NCI-H446 (cell line): ENCODE measurements at regions not wholly inside any gene's neighbourhood (a gene's known extent, or its start where the extent isn't known, plus 50 kb on each side); places are given as distances from the start of the nearest gene placed in this dataset.

Experiments used
- DNase-seq, 2 experiments: peaks; one replicate each; lab custom pipeline; 2025; lab: John Stamatoyannopoulos, UW

DNA sequence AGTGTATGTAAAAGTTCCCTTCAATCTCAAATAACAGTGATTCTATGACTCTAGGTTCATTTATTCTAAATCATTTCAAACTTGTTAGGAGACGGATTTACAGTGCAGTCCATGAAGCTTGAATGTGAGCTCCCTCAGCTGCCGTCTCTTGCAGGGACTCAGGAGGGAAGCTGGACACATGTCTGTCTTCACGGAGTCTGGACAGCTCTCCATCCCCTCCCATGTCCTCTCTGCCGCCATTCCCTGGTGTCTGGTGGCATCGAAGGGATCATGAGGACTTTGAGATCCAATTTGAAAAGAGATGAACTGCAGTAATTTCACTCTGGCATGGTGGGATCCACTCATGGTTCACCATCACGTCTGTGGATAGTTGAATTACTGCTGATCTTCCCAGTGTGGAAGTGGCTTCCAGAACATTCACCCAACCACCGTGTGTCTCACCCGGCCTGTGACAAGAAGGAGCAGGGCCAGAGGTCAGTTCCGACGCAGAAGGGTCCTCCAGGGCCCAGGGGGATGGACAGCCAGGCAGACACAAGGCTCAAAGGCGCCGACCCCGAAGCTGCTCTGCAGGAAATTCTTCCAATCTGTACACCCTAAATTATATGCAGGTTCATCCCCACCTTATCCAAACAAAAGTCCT, 370.1 kb downstream of the THBS2 start:
- DNase-seq, result no peak

DNA sequence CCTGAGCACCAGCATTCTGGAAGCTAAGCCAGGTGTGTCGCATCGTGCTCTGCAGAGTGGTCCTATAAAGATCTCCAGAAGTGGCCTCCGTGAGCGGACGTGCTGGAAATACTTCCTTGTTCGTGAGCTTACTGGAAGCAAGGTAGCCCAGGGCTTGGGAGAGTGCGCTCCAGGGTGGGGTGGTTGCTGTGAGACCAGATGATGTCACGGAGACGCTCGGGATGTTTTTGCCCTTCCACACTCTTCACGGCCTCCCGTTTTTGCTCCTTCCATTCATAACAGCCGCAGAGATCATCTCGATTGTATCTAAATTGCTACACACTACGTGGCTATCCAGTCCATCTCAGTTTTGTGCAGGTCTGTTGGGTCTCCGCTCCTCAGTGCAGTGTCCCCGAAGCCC, 373.4 kb downstream of the THBS2 start:
- no peak for DNase-seq

DNA sequence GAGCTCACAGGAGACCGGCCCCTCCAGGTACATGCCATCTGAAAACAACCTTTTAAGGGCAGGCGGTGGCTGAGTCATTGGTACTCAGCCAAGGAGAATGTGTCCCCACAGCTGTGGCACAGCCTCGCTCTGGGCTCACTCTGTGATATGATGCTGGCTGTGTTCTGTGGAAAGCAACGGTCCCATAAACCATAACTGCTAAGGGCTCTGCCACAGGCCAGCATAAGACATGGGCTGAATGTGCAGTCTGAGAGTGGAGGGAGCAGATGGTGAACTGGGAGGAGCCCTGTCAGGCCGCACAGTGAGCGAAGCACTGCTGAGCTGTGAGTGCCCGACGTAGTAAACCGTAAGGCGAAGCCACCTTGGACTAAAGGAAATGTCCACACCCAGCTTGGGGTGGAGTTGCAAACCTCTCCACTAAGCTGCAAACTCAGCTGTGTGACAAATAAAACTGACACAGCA, 375.8 kb downstream of the THBS2 start:
- no peak for DNase-seq

DNA sequence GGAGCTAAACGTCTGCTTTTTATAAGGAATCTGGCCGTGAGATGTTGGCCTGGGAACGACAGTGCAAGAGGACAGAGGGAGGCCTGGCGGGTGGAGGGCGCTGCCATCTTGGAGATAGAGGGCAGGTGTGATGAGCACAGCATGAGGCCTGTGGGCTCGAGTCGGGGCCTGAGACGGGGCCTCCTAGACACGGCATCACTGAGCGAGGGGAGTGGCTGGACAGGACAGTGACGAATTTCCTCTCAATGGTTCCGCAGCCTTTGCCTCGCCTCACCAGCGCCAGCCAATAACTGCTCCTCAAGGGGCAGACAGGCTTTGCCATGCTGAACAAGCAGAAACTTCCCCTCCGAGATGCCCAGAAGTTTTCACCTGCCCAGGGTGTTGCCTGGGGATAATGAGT, 376.7 kb downstream of the THBS2 start:
- DNase-seq, result no peak

DNA sequence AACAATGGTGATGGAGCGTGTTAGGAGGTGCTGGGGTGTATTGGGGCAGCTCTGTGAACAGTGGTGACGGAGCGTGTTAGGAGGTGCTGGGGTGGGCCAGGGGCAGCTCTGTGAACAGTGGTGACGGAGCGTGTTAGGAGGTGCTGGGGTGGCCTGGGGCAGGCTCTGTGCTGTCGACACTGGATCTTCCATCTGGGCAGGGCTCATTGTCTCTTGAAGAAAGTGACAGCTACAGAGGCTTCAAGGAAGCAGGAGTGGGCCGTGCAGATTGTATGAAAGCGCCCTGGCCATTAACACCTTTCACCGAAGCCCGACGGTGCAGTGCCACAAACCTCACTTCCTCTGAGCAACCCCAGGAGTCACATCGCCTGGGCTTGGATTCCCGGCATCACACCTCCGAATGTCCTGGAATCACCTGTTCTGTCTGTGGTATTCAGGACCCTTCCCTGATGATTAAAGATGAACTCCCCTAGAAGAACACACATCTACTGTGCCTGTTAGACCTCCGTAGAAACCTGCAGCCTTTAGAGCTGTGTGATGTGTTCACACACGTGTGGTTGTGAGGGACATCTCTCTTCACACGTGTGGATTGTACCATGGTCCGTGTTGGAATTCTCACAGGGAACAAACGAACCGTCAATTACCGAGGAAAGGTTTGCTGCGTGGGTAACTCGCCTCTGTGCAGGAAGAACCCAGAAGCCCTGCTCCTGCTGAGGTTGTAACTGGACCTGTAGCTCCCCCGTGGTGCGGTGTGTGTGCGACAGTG, 377.7 kb downstream of the THBS2 start:
- no peak for DNase-seq

DNA sequence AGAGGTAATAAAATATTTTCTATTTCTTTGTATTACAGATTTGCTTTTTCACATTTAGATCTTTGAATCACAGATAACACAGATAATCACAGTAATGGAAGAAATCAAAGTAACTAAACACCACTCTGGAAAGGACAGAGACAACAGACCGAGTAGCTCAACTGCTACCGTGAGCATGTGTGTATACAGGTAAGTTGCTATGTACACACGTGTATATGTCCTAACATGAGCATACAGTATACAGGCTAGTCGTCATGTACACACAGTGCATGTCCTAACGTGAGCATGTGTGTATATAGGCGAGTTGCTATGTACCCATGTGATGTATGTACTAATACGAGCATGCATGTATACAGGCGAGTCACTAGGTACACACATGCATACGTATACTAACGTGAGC, 379.0 kb downstream of the THBS2 start:
- no peak for DNase-seq

DNA sequence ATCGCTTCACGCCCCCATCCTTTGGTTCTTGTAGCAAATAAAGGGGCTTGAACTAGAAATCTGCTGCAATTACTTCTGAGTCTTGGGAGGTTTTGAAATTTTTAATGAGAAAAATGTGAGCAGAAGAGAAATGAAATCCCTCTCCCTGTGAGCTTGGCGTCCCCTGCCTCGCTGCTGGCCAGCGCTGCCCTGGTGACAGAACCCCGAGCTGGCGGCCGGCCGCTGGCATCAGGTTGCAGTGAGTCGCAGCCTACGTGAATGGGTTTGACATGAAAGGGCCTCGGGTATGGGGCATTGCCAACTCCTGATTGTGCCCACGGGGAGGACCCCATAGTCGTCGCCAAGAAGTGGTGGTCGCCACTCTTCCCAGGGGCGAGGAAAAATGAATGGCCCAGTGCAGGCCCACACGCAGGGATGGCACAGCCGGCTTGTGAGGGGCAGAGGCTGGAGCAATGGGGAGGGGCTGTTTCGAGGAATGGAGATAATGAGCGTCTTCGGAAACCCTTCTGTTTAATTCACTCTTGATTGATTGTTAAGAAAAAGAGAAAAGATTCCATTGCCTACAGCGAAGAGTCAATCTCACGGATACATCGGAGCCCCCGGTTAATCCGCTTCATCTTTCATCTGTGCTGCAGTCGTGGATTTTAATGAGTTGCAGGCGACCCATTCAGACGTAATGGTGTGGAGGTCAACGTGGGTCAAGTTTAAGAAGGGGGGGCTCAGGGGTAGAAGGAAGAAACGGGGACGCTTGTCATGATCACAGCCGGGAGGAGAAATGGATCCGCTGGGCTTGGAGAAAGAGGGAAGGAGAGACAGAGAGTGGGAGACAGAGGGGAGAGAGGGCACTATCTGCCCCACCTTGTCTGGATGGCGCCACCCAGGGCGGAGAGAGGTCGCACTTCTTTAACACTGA, 380.1 kb downstream of the THBS2 start:
- no peak for DNase-seq

DNA sequence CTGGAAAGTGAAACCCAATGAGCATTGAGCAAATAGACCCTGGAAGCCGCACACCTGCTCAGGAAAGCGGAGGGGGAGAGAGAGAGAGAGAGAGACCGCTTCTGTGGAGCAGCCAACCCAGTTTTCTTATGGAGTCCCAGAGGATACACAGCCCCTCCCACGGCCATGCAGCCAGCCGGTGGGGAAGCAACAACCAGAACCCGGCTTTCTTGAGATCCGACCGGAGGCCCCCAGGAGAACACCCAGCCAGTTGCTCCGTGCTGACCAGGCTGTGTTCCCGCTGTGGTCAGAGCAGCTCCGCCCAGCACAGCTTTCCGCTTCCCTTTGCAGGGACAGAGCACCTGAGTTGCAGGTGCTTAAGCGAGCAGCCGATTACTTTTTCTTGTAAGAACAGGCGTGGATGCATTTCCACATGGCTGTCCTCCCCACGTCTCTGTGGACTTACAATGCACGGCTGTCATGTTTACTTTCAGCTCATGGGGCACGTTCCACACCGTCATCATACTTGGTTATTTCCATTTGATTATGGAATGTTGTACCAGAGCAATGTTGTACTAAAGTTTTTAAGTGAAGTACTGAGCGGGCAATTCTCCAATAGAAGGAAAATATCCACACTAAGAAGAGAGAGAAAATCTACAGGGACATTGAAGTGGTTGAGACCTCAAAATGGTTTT, 381.9 kb downstream of the THBS2 start:
- no peak for DNase-seq

DNA sequence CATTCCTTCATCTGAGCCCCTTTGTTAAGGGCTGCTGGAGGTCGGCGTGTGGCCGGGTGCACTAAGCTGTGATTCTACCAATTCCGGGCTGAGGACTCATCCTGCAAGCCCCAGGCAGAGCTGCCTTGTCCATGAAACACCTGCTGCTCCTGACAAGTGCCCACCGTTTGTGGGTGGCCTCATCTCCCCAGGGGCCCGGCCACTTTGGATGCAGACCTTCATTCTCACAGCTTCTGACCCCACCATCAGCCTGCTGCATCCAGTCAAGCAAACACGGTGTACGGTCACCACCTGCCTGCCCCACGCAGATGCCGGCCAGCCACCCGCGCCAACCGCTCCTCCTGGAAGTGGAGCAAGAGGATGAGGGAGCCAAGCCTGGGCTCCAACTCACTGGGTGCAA, 382.7 kb downstream of the THBS2 start:
- DNase-seq, result no peak

DNA sequence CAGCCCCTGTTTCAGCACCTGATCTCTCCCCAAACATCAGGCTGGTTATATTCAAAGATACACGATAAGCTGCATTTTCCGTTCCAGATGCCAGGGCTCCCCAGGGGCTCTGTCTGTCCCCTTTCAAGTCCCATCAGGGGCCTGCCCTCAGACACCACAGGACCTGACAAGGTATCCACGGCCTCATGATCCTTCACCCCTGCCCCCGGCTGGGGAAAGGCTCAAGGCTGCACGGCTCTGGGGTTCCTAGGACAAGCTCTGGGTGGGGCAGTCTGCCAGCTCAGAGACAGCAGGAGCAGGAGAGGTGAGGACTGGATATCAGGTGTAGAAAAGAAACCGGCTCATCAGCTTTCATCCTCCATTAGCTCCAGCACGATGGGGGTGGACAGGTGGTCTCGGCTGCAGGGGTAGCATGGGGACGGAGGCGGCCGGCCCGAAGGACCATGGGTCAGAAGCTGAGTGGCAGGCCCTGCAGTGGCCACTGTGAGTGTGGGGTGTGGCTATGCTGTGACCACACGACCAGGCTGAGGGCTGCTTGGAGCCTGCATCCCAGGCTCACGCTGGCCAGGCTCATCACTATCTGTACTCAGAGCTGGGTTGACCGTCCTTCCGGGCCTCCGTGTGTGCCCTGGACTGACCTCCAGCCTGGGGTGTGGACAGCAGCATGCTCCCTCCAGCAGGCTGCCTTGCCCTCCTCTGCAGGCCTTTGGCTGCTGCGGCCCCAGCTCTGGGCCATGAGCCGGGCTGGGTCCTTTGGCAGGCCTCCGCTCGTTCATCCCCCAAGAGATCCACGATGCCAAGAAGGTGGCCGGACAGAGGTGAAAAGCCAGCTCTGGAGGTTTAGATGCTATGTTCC, 386.2 kb downstream of the THBS2 start:
- DNase-seq, result no peak

DNA sequence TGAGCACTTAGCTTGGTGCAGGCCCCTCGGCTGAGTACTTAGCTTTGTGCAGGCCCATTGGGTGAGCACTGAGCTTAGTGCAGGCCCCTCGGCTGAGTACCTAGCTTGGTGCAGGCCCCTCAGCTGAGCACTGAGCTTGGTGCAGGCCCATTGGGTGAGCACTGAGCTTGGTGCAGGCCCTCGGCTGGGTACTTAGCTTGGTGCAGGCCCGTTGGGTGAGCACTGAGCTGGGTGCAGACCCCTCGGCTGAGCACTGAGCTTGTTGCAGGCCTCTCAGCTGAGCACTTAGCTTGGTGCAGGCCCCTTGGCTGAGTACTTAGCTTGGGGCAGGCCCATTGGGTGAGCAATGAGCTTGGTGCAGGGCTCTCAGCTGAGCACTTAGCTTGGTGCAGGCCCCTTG, 387.1 kb downstream of the THBS2 start:
- DNase-seq, result no peak

DNA sequence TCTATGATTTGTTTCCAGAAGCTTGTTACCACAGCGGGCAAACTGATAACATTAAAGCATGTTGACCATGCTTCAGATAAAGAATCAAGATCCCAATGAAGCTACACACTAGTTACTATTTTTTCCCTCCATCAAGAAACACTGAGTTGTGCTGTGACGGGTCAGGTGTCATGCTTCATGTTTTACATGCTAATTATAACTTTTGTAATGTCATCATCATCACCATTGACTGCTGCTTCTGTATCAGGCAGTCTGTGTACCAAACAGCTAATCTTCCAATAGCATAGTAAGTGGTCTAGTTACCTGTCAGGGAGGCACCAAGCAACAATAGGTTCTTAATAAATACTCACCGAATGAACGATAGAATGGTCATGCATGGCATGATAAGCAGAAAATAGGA, 388.1 kb downstream of the THBS2 start:
- DNase-seq, result no peak

DNA sequence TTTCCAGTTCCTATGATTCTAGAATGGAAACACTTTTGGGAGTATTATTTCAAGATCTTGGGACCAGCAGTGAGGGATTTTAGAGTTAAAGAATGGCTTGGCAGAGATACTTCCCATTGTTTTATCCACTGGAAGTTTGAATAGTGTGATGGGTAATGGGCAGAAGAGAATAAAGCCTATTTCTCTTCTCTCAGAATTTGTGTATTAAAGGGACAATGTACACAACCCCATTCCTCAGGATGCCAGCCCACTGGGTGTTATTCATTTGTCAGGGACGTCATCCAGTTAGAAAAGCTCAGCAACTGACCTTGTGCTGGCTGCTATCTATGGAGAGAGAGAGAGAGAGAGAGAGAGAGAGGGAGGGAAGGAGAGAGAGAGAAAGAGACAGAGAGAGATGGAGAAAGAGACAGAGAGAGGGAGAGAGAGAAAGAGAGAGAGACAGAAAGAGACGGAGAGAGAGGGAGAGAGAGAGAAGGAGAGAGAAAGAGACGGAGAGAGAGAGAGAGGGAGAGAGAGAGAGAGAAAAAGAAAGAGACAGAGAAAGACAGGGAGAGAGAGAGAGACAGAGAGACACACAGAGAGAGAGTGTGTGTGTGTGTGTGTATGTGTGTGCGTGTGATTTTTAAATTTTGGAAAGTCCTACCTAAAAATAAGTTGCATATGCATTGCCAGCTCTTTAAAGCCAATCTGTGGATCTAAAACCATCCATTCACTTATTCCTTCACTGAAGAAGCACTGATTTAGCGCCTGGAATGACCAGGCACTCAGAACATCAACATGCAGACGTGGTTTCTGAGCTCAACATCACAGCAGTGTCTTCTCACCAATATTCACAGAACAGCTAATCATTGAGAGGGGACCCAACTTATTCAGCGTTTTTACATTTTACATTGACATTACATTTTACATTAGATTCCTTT, 388.8 kb downstream of the THBS2 start:
- DNase-seq, result no peak

DNA sequence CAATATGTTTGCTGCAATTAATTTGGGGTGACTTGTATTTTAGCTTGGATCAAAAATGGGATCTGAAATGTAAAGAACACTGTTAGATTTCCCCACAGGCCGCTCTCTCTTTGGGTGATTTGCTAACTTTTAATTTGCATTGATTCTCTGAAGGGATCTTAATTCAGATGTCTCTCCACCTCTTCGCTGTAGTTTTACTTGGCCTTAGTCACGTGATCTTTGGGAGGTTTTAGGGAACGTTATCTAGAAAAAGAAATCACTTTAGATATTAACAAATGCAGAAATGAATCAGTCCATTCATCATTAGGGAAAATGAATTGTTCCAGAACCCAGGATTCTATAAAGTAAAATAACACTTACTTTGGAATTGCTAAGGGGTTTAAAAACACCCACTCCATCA, 390.2 kb downstream of the THBS2 start:
- no peak for DNase-seq

DNA sequence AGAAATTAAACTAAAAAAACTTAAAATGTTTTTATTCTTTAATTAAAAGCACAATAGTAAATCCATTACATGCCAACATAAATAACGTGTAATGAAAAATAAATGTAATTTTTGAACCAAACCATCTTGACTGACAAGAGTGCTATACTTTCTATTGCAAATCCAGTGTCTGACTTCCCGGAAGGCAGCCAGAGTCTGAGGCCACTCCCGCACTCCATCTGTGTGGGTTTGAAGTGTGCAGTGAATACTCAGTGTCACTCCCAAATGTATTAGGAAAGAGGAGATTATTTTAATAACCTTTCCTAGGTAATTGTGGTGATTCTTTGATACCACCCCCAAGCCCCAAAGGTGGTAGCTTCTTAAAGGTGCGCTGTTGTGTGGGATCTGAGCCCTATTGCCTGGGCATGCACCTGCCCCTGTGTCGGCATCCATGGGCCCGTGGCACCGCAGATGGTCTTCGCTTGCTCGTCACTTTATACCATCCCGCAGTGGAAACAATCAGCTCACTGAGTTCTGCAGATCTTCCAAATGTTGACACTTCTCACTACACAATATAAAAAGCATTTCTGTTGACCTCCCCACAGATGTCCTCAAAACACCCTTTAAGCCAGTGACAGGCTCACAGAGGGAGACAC, 391.2 kb downstream of the THBS2 start:
- no peak for DNase-seq

DNA sequence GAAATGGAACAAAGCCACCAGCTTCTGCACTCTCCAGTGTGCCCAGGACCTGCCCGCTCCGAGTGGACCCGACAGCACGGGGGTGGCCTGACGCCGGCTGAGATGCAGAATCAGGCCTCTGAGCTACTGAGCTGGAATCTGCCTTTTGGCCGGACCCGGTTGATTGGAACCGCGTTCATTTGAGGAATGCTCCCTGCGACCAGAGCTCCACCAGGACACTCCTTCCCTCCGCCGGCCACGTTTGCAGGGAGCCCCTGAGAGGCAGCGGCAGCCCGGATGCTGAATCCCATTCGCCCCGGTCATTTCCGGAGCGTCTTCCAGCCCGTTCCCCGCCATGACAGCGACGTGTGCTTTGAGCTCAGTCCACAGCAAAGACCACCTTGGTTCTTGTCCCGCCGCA, 392.7 kb downstream of the THBS2 start:
- no peak for DNase-seq

DNA sequence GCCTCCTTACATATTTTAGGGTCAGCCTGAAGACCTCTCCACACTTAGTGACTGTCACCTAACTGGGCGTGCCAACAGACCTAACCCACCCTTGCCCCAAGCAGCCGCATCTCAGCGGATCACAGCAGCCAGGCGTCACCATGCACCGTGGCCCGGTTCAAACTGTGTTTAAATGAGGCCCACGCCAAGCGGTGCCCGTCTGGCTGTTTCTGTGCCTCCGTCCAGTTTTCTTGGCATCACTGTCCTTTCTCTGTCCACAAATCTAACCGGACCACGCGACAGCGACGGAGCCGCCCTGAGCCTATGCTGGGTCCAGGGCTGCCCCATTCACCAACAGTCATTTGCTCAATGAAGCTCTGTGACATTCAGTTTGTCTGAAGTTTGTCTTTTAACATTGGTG, 393.3 kb downstream of the THBS2 start:
- DNase-seq, result no peak

DNA sequence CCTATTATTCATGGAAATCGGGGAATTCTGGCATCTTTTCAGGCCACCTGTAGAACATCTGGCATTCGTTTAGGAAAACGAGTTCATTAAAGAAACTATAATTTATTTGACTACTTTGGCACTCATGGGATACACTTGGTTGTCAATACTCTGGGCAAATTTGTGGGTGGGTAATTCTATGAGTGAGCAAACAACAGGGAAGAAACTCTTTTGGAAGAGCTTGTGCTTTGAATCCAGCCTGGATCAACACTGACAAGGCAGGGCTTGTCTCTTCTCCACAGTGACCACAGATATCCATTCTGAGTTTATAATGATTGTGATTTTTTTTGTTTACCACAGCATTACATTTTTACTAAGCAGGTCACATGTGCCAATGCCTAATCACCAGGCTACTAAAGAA, 394.7 kb downstream of the THBS2 start:
- DNase-seq, result no peak

DNA sequence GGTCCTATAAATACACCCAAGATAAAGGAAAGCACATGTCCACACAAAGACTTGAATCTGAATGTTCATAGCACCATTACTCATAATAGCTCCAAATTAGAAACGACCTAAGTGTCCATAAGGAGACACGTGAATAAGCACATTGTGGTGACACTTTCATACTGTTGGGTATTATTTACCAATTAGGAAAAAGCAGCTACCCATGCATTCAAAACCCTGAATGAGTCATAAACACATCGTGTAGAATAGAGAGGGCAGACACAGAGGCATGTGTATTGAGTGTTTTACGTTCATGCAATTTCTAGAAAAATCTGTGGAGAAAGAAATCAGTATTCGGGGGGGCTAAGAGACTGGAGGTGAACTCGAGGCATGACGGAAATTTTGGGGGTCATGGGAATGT, 396.7 kb downstream of the THBS2 start:
- DNase-seq, result no peak
